Smooth muscle cell (in vitro differentiated cells): ENCODE measurements at regions not wholly inside any gene's neighbourhood (a gene's known extent, or its start where the extent isn't known, plus 50 kb on each side); places are given as distances from the start of the nearest gene placed in this dataset.

Experiments used
- DNase-seq: peaks from one replicate; lab custom pipeline; 2025; ENCODE audit not compliant: unreplicated experiment; lab: John Stamatoyannopoulos, UW
- H2AFZ ChIP-seq: fragments of 200-600 bp; sonication (generic); 2 replicates; pipeline ENCODE4 v1.6.0; 2016; ENCODE audit warnings: antibody characterized with exemption, low read depth, mild to moderate bottlenecking
- H3F3A ChIP-seq: fragments of 200-600 bp; sonication (generic); 2 replicates; pipeline ENCODE4 v1.6.0; 2017; ENCODE audit warnings: antibody characterized with exemption, low read depth
- H3K27ac ChIP-seq: fragments of 200-600 bp; sonication (generic); 2 replicates; pipeline ENCODE4 v1.5.1; 2016; ENCODE audit warnings: low read depth, mild to moderate bottlenecking
- H3K27me3 ChIP-seq: fragments of 200-600 bp; sonication (generic); 2 replicates; pipeline ENCODE4 v1.6.1; 2016; ENCODE audit warnings: low read depth, mild to moderate bottlenecking
- H3K36me3 ChIP-seq: fragments of 200-600 bp; sonication (generic); 2 replicates; pipeline ENCODE4 v1.5.1; 2016; ENCODE audit warnings: low read depth
- H3K4me1 ChIP-seq: fragments of 200-600 bp; sonication (generic); 2 replicates; pipeline ENCODE4 v1.5.1; 2016; ENCODE audit warnings: low read depth
- H3K4me2 ChIP-seq: fragments of 200-600 bp; sonication (generic); 2 replicates; pipeline ENCODE4 v1.6.0; 2016; ENCODE audit warnings: mild to moderate bottlenecking
- H3K4me3 ChIP-seq: fragments of 200-600 bp; sonication (generic); 2 replicates; pipeline ENCODE4 v1.5.1; 2016; ENCODE audit warnings: mild to moderate bottlenecking
- H3K79me2 ChIP-seq: fragments of 200-600 bp; sonication (generic); 2 replicates; pipeline ENCODE4 v1.6.0; 2016; ENCODE audit warnings: low read depth, mild to moderate bottlenecking
- H3K9ac ChIP-seq: fragments of 200-600 bp; sonication (generic); 2 replicates; pipeline ENCODE4 v1.6.0; 2016; ENCODE audit warnings: low read depth
- H3K9me3 ChIP-seq: fragments of 200-600 bp; sonication (generic); replicated peaks from 2 replicates; pipeline ENCODE4 v1.5.1; 2016; ENCODE audit warnings: low read depth
- H4K20me1 ChIP-seq: fragments of 200-600 bp; sonication (generic); 2 replicates; pipeline ENCODE4 v1.6.0; 2016; ENCODE audit warnings: low read depth
- CTCF ChIP-seq: fragments of 200-600 bp; sonication (generic); IDR thresholded peaks from 2 replicates; pipeline ENCODE4 v1.5.1; 2017; ENCODE audit warnings: borderline replicate concordance, mild to moderate bottlenecking, antibody characterized with exemption; ENCODE audit not compliant: insufficient read depth, poor library complexity, severe bottlenecking
- WGBS: methylation state at CpG from one replicate; pipeline ENCODE4 v1.1.7; 2016; ENCODE audit warnings: low lambda C conversion rate; 5-methylcytosine and 5-hydroxymethylcytosine counted together

GRCh38 chr2:107028661-107029060 is 142.7 kb upstream of the ST6GAL2 start:
- H3K4me2 ChIP-seq = no peak overlapping the region
- no peaks in the 10 kb centered on the region for H3K79me2 ChIP-seq
- no peak for TF ChIP-seq CTCF
- peak overlapping the region; percentile 88 for H3K27ac ChIP-seq
- no peak overlapping the region for H3K9ac ChIP-seq
- DNase-seq = no peak
- H3K36me3 ChIP-seq = no peaks in the 10 kb centered on the region
- 25% methylated on average over 1 of the region's 1 CpG for WGBS
- H3K27me3 ChIP-seq = no peaks in the 10 kb centered on the region
- no peaks in the 10 kb centered on the region for H4K20me1 ChIP-seq
- no peaks in the 10 kb centered on the region for H3K4me1 ChIP-seq
- H2AFZ ChIP-seq = no peak overlapping the region
- no peak overlapping the region for H3K4me3 ChIP-seq
- H3K9me3 ChIP-seq = no peaks in the 10 kb centered on the region
- H3F3A ChIP-seq = peaks cover 13% of the 10 kb centered on the region

GRCh38 chr2:107036293-107036692 is 150.3 kb upstream of the ST6GAL2 start:
- Histone ChIP-seq H3K9ac (no peak overlapping the region), H3F3A (no peaks in the 10 kb centered on the region), H3K4me2 (no peak overlapping the region), H3K79me2 (no peaks in the 10 kb centered on the region), H3K27ac (no peak overlapping the region), H2AFZ (no peak overlapping the region), H3K4me1 (no peaks in the 10 kb centered on the region), H3K4me3 (no peak overlapping the region), H4K20me1 (no peaks in the 10 kb centered on the region), H3K27me3 (no peaks in the 10 kb centered on the region), H3K36me3 (no peaks in the 10 kb centered on the region), H3K9me3 (peaks cover 5% of the 10 kb centered on the region)
- DNase-seq = no peak
- 79% methylated on average over 5 of the region's 5 CpGs for WGBS
- no peak for TF ChIP-seq CTCF

GRCh38 chr2:107062173-107062572 is 176.2 kb upstream of the ST6GAL2 start:
- H3K4me3 ChIP-seq = no peak overlapping the region
- no peak overlapping the region for H3K4me2 ChIP-seq
- no peak for DNase-seq
- no peak overlapping the region for H3K9ac ChIP-seq
- H3K27ac ChIP-seq = no peak overlapping the region
- H4K20me1 ChIP-seq = no peaks in the 10 kb centered on the region
- no peaks in the 10 kb centered on the region for H3K27me3 ChIP-seq
- no peaks in the 10 kb centered on the region for H3K9me3 ChIP-seq
- H3K36me3 ChIP-seq = no peaks in the 10 kb centered on the region
- no peaks in the 10 kb centered on the region for H3K79me2 ChIP-seq
- peak overlapping the region; percentile 47 for H2AFZ ChIP-seq
- peaks cover 24% of the 10 kb centered on the region for H3K4me1 ChIP-seq
- peaks cover 7% of the 10 kb centered on the region for H3F3A ChIP-seq
- TF ChIP-seq CTCF = no peak
- WGBS = 56% methylated on average over 4 of the region's 4 CpGs

GRCh38 chr2:107062599-107063220 is 176.7 kb upstream of the ST6GAL2 start:
- 60% methylated on average over 5 of the region's 5 CpGs for WGBS
- no peak for TF ChIP-seq CTCF
- H4K20me1 ChIP-seq = no peaks in the 10 kb centered on the region

More at GRCh38 chr2:107062599-107063220, 176.7 kb upstream of the ST6GAL2 start:
- no peaks in the 10 kb centered on the region for H3K27me3 ChIP-seq
- DNase-seq = no peak
- H3K4me1 ChIP-seq = peaks cover 29% of the 10 kb centered on the region
- peak overlapping the region; percentile 47 for H2AFZ ChIP-seq
- peaks cover 7% of the 10 kb centered on the region for H3F3A ChIP-seq
- H3K9me3 ChIP-seq = no peaks in the 10 kb centered on the region
- no peaks in the 10 kb centered on the region for H3K36me3 ChIP-seq
- peak overlapping the region; percentile 62 for H3K4me2 ChIP-seq
- H3K9ac ChIP-seq = no peak overlapping the region
- no peak overlapping the region for H3K27ac ChIP-seq
- no peaks in the 10 kb centered on the region for H3K79me2 ChIP-seq
- H3K4me3 ChIP-seq = no peak overlapping the region
